Caco-2 (cell line): ENCODE measurements at regions not wholly inside any gene's neighbourhood (a gene's known extent, or its start where the extent isn't known, plus 50 kb on each side); places are given as distances from the start of the nearest gene placed in this dataset.

ENCODE experiments used
- BruUV-seq: library from RNA; stranded (reverse); fragments of 400-500 nt; replicated peaks from 2 replicates; lab custom pipeline; 2021; lab: Mats Ljungman, UMichigan
- CTCF ChIA-PET: fragments of 300-600 bp; sonication (Branson Sonifier 250); formaldehyde crosslinking; loops from one replicate; lab custom pipeline; 2022; ENCODE audit warnings: antibody characterized with exemption; lab: Charles Lee
- POLR2A ChIA-PET: fragments of 300-600 bp; sonication (Branson Sonifier 250); formaldehyde crosslinking; loops from one replicate; lab custom pipeline; 2022; ENCODE audit warnings: antibody characterized with exemption; lab: Charles Lee
- DNase-seq, 2 experiments: peaks; one replicate each; pipeline versions ENCODE4 v3.0.0 to v3.0.0-alpha.2; 2020 to 2022
- H3K27me3 ChIP-seq: replicated peaks from 2 replicates; pipeline ENCODE4 v1.6.0; 2011; ENCODE audit warnings: low read length; ENCODE audit not compliant: control insufficient read depth, insufficient read depth
- H3K36me3 ChIP-seq: 2 replicates; pipeline ENCODE4 v1.5.1; 2011; ENCODE audit warnings: low read length; ENCODE audit not compliant: control insufficient read depth, insufficient read depth
- H3K4me1 ChIP-seq: fragments of 250-450 bp; sonication (Bioruptor Pico); 2 replicates; pipeline ENCODE4 v1.5.1; 2020; ENCODE audit warnings: mild to moderate bottlenecking
- H3K4me3 ChIP-seq: 2 replicates; pipeline ENCODE4 v1.5.1; 2011; ENCODE audit warnings: low read depth, mild to moderate bottlenecking, control low read depth, low read length
- H3K9me3 ChIP-seq: fragments of 250-450 bp; sonication (Bioruptor Pico); 2 replicates; pipeline ENCODE4 v1.5.1; 2020; ENCODE audit warnings: mild to moderate bottlenecking, moderate library complexity
- H3K27ac Mint-ChIP-seq: one replicate; pipeline ENCODE4 v1.8.0; 2022; ENCODE audit warnings: mixed read lengths; ENCODE audit not compliant: unreplicated experiment
- H3K27me3 Mint-ChIP-seq: one replicate; pipeline ENCODE4 v1.8.0; 2022; ENCODE audit warnings: mixed read lengths; ENCODE audit not compliant: insufficient read depth, unreplicated experiment
- H3K36me3 Mint-ChIP-seq: one replicate; pipeline ENCODE4 v1.8.0; 2022; ENCODE audit warnings: mild to moderate bottlenecking, mixed read lengths; ENCODE audit not compliant: insufficient read depth, unreplicated experiment
- H3K4me1 Mint-ChIP-seq: one replicate; pipeline ENCODE4 v1.8.0; 2022; ENCODE audit warnings: low read depth, mixed read lengths; ENCODE audit not compliant: unreplicated experiment
- H3K4me3 Mint-ChIP-seq: one replicate; pipeline ENCODE4 v1.8.0; 2022; ENCODE audit warnings: mild to moderate bottlenecking, moderate library complexity, mixed read lengths; ENCODE audit not compliant: unreplicated experiment
- H3K9me3 Mint-ChIP-seq: one replicate; pipeline ENCODE4 v1.8.0; 2022; ENCODE audit warnings: mixed read lengths; ENCODE audit not compliant: unreplicated experiment
- CTCF ChIP-seq, 2 experiments: fragments of 200-600 bp in 1 of 2; IDR thresholded peaks; 1 replicate in 1 of 2; 2 replicates in 1 of 2; pipeline versions ENCODE4 v1.5.1 to v1.8.0; 2011 to 2022; ENCODE audit warnings: antibody characterized with exemption in 1 of 2, control low read depth in 1 of 2, inconsistent platforms in 1 of 2, low read depth in 1 of 2, low read length in 1 of 2, mild to moderate bottlenecking in 1 of 2, moderate library complexity in 1 of 2; ENCODE audit not compliant: insufficient read depth in 1 of 2, severe bottlenecking in 1 of 2, unreplicated experiment in 1 of 2
- intact Hi-C: fragments of 100-400 bp; cut with micrococcal nuclease; formaldehyde crosslinking; loops from one replicate; pipeline ENCODE4 v1.10.0; 2022; ENCODE audit not compliant: unreplicated experiment

GRCh38 chr10:21015851-21016250, 118.7 kb upstream of the NEBL start:
- H3K9me3 ChIP-seq = no peaks in the 10 kb centered on the region
- no peaks in the 10 kb centered on the region for H3K36me3 Mint-ChIP-seq
- H3K27me3 ChIP-seq = no peaks in the 10 kb centered on the region
- H3K4me3 ChIP-seq = no peak overlapping the region
- H3K4me3 Mint-ChIP-seq = no peak overlapping the region
- intact Hi-C loops = no loop called here
- peaks cover 1% of the 10 kb centered on the region; the same call in 1 of the 2 replicates for H3K36me3 ChIP-seq
- BruUV-seq = no TSS peak
- POLR2A ChIA-PET = no interaction called here
- H3K9me3 Mint-ChIP-seq = peaks cover 9% of the 10 kb centered on the region
- no peaks in the 10 kb centered on the region for H3K27me3 Mint-ChIP-seq
- H3K4me1 Mint-ChIP-seq = no peaks in the 10 kb centered on the region
- CTCF ChIA-PET = no interaction called here
- no peaks in the 10 kb centered on the region for H3K4me1 ChIP-seq
- H3K27ac Mint-ChIP-seq = no peak overlapping the region
- DNase-seq = no peak
- TF ChIP-seq CTCF (IDR thresholded peaks at IDR 0.05; ENCODE audit: insufficient read depth in 1 of 2, low read depth in 1 of 2, low read length in 1 of 2, severe bottlenecking in 1 of 2, unreplicated experiment in 1 of 2) = no peak

- H3K9me3 Mint-ChIP-seq = no peaks in the 10 kb centered on the region
- no peak for DNase-seq
- H3K36me3 ChIP-seq = peaks cover 1% of the 10 kb centered on the region; the same call in 1 of the 2 replicates
- H3K36me3 Mint-ChIP-seq = no peaks in the 10 kb centered on the region
- no peak overlapping the region for H3K27ac Mint-ChIP-seq
- intact Hi-C loops = no loop called here
- TF ChIP-seq CTCF (IDR thresholded peaks at IDR 0.05; ENCODE audit: insufficient read depth in 1 of 2, low read depth in 1 of 2, low read length in 1 of 2, severe bottlenecking in 1 of 2, unreplicated experiment in 1 of 2) = no peak
- POLR2A ChIA-PET = no interaction called here
- CTCF ChIA-PET = no interaction called here
- no peaks in the 10 kb centered on the region for H3K4me1 Mint-ChIP-seq
- BruUV-seq = no TSS peak
- H3K27me3 ChIP-seq = no peaks in the 10 kb centered on the region; the same call in 1 of the 2 replicates
- H3K9me3 ChIP-seq = no peaks in the 10 kb centered on the region
- no peak overlapping the region for H3K4me3 Mint-ChIP-seq
- no peak overlapping the region for H3K4me3 ChIP-seq
- no peaks in the 10 kb centered on the region for H3K27me3 Mint-ChIP-seq
- no peaks in the 10 kb centered on the region for H3K4me1 ChIP-seq
Measured at GRCh38 chr10:21014141-21014540, 117.0 kb upstream of the NEBL start.

- BruUV-seq = no TSS peak
- ChIA-PET CTCF (no interaction called here), POLR2A (no interaction called here)
- no peaks in the 10 kb centered on the region for H3K36me3 Mint-ChIP-seq
- no peak overlapping the region for H3K27ac Mint-ChIP-seq
- no peak for TF ChIP-seq CTCF (IDR thresholded peaks at IDR 0.05; ENCODE audit: insufficient read depth in 1 of 2, low read depth in 1 of 2, low read length in 1 of 2, severe bottlenecking in 1 of 2, unreplicated experiment in 1 of 2)
- H3K36me3 ChIP-seq = peaks cover 1% of the 10 kb centered on the region; the same call in 1 of the 2 replicates
- no peaks in the 10 kb centered on the region for H3K9me3 Mint-ChIP-seq
- no peak for DNase-seq
- H3K4me3 Mint-ChIP-seq = no peak overlapping the region
- no peaks in the 10 kb centered on the region for H3K4me1 ChIP-seq
- no peaks in the 10 kb centered on the region; the same call in 1 of the 2 replicates for H3K27me3 ChIP-seq
- intact Hi-C loops = no loop called here
- H3K27me3 Mint-ChIP-seq = no peaks in the 10 kb centered on the region
- H3K4me3 ChIP-seq = no peak overlapping the region
- H3K4me1 Mint-ChIP-seq = no peaks in the 10 kb centered on the region
- H3K9me3 ChIP-seq = no peaks in the 10 kb centered on the region
Measured at GRCh38 chr10:21011433-21012018, 114.4 kb upstream of the NEBL start.
